CD4-positive, alpha-beta T cell treated with Interleukin-2 at 100 ng/mL for 4 hours (primary cell): ENCODE measurements at regions not wholly inside any gene's neighbourhood (a gene's known extent, or its start where the extent isn't known, plus 50 kb on each side); places are given as distances from the start of the nearest gene placed in this dataset.

Experiments used
- DNase-seq: peaks from one replicate; pipeline ENCODE4 v3.0.0-alpha.2; 2020; ENCODE audit warnings: low spot score

DNA sequence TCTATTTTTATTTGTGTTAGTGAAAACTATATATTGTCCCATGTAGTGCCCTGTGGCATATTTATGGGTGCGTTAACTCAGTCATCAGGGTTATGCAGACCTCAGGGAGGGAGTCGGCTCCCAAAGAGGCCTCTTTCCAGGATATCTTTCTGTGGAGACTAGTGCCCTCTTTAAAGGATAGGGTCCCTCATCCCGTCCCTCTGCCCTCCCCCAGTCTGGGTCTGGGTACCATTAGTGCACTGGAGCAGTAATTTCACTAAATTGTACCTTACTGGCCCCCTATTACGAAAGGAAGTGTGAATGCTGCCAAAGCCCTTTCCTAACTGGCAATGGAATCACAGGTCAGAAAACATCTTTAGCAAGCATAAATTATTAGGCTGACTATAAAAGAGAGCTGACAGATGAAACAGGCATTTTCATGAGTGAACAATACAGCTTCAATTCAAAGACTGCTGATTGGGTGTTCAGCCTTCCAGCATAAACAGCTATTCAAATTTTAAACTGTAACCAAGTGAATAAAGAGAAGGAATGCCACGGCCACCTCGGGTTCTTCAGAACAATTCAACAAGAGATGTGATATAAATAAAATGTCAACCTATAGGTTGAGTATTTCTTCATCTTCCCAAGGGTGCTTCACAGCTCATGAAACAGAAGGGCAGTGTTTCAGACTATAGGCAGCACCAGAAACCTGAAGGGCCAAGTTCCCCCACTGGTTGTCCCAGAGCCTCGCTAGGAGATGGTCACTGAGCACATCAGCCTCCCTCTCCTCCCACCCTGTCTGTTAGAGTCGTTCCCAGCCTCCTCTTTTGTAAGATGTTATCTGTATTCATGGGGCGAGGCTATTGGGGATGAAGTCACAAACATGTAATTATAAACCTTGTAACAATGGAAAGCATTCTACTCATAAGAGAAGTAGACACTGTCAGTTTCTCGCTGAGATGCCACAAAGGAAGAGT is 318.7 kb downstream of the TMEM161B start:
- DNase-seq = no peak

DNA sequence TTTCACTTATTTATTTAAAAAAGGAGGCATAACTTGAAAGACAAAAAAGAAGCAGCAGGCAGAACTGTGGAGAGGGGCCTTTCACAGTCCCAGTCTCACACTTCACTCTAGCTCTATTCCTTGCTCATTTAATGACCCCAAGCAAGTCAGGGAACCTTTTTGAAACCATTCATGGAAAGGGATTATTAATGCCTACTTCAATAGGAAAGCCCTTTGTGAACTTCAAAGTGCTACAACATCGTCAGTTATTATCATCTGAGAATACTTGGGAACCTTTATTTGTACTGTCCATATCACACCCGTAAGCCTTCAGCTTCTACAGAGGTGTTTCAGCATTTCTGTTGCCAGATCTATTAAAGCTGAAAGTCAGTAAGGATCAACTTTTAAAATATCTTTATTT is 320.2 kb downstream of the TMEM161B start:
- no peak for DNase-seq

DNA sequence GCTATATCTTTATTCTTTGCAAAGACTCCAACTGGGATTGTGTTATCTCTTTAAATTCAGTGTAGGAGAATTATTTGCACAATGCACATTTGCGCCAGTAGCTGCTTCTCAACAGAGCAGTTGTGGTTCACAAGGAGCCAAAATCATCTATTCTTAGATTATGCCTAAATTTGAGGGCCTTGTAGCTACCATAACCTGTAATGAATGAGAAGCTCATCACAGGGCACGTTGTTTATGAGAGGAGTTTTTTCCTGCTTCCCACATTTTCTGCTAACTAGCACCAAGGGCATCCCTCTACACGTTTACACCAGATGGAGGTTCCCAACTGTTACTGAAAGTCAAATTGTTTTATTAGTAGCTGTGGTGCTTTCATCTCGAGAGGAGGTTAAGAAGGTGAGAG is 322.4 kb downstream of the TMEM161B start:
- DNase-seq = no peak

GRCh38 chr5:87945286-87945650 is 323.4 kb downstream of the TMEM161B start:
- DNase-seq = no peak

- DNase-seq = no peak
Measured at GRCh38 chr5:87944553-87945285, 323.9 kb downstream of the TMEM161B start.

DNA sequence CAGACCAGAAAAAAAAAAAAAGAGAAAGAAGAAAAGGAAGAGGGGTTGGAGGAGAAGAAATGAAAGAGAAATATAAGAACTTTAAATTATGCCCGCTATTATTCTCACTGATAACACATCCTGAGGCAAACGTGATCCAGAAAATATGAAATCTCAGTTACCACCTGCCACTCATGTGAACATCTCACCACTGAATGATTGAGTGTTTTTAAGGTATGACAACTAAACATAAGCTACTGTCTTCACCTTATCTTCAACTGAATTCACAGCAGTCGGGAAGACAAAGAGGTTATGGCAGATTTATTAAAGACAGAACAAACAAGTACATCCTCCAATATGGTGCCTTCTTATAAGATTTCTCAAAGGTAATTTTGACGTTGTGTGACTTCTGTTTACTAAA is 327.9 kb downstream of the TMEM161B start:
- DNase-seq = no peak

GRCh38 chr5:87936667-87937066 is 332.0 kb downstream of the TMEM161B start:
- DNase-seq = no peak

- no peak for DNase-seq
Measured at GRCh38 chr5:87924436-87924835, 344.2 kb downstream of the TMEM161B start.

DNA sequence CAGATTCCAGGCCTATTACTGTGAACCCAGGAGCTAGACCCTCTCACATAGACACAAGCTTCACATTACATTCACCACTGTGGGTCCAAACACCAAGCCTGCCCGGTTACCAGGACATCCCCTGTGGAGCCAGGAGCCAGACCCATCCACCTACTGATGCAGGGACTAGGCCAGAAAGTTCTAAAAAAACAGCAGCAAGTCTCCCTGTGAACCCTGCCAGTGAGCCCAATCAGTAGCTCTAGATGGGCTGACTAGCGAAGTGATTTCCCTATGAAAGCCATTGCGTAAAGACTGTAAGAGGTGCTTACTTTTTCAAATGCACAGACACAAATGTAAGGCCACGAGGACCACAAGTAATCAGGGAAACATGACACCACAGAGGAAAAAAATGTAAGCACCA is 352.3 kb downstream of the TMEM161B start:
- DNase-seq = no peak

DNA sequence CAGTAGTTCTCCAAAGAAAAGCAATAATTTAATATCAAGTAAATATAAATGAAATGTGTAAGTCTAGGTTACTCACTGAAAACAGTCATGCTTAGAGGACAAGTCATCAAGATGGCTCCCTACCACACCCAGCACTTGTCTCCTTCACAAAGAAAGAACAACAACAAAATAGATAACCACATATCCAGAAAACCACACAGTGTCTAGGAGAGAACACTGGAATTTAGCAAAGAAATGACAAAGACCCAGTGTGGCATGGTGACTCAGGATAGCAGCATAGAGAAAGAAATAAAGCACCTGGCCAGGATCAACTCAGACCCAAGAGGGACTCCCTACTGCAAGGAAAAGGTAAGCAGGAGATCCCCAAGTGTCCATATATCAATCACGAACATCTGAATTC is 356.2 kb downstream of the TMEM161B start:
- no peak for DNase-seq

- DNase-seq = no peak
Measured at GRCh38 chr5:87909382-87909781, 359.3 kb downstream of the TMEM161B start.

DNA sequence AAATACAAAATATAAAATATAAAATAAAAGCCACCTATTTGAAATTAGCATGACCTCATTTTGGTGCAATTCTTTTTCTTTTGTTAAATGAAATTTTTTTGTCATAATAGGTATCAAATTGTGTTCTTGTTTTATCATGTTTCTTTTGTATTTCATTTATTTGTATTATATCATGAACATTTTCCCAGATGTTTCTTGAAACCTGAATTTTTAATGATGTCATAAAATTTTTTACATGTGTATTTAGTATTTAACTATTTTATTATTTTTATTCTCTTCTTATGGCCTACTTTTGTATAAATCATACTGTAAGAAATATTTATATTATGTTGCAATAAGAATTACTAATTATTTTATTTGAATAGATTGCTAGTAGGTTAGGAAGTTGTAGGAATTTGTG is 361.7 kb downstream of the TMEM161B start:
- no peak for DNase-seq

- no peak for DNase-seq
Measured at GRCh38 chr5:87900419-87900818, 368.2 kb downstream of the TMEM161B start.

DNA sequence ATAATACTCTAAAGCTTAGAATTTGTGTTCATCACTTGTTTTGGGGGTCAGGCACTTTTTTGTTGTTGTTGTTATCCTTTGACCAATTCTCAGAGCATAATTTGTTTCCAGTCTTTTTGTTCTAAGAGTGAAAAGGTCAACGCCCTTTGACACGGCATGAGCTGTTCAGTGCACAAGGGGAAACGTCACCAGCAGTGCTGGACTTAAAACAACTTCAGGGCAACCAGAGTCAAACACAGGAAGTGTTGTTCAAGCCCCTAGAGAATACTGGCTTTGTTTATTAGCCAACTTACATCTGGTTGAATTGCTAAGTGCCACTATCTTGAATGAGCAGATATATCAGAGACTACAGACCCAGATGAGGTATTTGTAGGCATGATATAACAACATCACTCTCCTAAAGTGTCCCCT is 368.9 kb downstream of the TMEM161B start:
- DNase-seq = no peak

DNA sequence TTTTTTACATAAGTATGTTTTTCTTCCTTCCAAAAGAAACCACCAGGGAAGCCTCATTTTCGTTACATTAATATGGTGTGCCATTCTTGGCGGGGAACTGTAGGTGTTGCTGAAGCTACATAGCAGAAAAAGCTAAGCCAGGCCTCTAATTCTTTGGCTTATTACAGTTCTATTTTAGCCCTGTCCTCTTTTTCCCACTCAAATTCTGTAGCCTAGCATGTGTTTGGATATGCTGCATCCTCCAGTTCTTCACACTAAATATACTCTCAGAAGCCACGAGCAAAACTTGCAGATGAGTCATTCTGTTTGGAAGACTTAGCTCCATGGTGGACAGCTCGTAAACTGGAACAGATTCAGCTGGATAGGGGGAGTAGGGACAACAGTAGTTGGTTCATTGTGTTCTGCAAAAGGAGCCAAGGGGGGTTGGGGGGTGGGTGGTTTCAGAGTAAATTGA is 369.4 kb downstream of the TMEM161B start:
- DNase-seq = no peak

- no peak for DNase-seq
Measured at GRCh38 chr5:87898574-87898973, 370.1 kb downstream of the TMEM161B start.

- DNase-seq = no peak
Measured at GRCh38 chr5:87888139-87888538, 380.5 kb downstream of the TMEM161B start.

DNA sequence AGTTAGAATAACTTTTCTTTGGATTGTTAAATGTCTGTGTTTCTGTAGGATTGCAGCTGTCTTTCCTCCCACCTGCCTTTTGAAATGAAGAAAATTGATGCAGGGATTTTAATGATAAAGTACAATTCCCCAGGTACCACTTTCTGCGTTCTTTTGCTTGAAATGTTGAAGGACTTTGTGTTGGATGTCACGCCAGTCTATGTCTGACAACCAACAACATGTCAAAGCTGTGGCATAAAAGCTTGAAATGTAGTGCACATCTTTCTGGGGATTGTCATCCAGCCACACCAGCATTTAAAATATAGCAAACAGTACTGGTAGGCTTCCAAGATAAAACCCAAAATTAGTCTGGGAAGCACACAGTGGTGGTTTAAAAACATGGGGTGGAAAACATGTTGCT is 381.4 kb downstream of the TMEM161B start:
- DNase-seq = no peak

GRCh38 chr5:87886164-87886563 is 382.5 kb downstream of the TMEM161B start:
- no peak for DNase-seq

DNA sequence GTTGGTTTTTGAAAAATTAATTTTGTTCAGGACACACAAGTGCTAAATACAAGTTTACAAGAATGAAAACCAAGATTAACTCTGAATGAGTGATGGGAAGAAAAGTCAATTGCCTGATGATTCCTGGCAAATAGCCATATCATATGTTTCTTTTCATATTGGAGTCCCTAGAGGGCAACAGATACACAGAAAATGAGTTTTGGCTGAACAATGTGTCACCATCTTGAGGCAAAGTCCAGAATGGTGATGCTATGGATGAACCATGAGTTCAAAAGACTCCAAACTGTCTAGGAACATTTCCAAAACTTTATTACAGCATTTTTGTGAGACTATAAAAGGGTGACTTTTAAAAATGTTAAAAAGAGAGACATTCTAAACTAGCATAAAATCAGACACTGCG is 382.9 kb downstream of the TMEM161B start:
- DNase-seq = no peak

DNA sequence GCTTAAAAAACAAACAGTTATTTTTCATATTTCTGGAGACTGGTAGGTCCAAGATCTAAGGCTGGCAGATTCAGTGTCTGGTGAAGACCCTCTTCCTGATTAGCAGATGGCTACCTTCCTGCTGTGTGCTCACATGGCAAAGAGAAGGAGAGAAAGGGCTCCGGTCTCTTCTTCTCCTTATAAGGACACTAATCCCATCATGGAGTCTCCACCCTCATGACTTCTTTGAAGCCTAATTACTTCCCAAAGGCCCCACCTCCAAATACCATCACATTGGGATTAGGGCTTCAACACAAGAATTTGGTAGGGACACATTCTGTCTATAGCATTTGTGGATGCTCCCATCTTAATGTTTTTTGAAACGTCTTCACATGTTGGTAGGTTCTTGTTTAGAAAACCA is 391.1 kb downstream of the TMEM161B start:
- DNase-seq = no peak

- DNase-seq = no peak
Measured at GRCh38 chr5:87877023-87877422, 391.6 kb downstream of the TMEM161B start.

DNA sequence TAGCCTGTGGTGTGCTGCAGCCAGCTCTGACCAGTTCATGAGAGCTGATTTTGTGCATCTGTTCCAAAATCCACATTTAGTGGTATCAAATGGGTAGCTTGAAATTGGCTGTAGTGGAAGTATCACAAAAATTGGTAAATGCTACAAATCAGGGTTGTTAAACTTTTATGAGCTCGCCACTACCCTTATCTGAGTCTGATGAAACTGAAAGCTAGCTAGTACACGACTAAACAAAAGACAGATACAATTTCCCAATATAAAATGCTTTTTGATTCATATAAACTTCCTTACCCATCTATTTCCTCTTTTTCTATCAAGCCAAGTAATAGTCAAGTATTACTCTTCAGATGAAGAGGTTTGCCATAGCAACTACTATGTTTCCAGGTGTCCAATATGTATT is 392.0 kb downstream of the TMEM161B start:
- DNase-seq = no peak
